K562 (cell line): ENCODE measurements at regions not wholly inside any gene's neighbourhood (a gene's known extent, or its start where the extent isn't known, plus 50 kb on each side); places are given as distances from the start of the nearest gene placed in this dataset.

Experiments used
- ARNT ChIP-seq, 2 experiments: fragments of 450-650 bp; IDR thresholded peaks; 2 replicates each; pipeline ENCODE4 v1.6.1; 2016; ENCODE audit warnings: mild to moderate bottlenecking in 1 of 2
- BHLHE40 ChIP-seq: IDR thresholded peaks from 2 replicates; pipeline ENCODE4 v1.6.1; 2011; ENCODE audit warnings: low read length, improper control_type of control experiment
- CAMTA2 ChIP-seq: fragments of 250-450 bp; sonication (Bioruptor Pico); conservative IDR thresholded peaks from 2 replicates; pipeline ENCODE4 v1.5.1; 2022
- FOS ChIP-seq: IDR thresholded peaks from 3 replicates; pipeline ENCODE4 v1.6.1; 2011; ENCODE audit not compliant: insufficient read length; ENCODE audit errors: extremely low read depth
- IRF2 ChIP-seq: sonication (generic); formaldehyde crosslinking; IDR thresholded peaks from 2 replicates; pipeline ENCODE4 v1.8.1; 2022; ENCODE audit warnings: mild to moderate bottlenecking, missing genetic modification reagents
- NONO ChIP-seq, 2 experiments: fragments of 200-400 bp in 1 of 2; fragments of 450-650 bp in 1 of 2; formaldehyde crosslinking in 1 of 2; IDR thresholded peaks; 2 replicates each; pipeline ENCODE4 v1.6.1; 2017; ENCODE audit warnings: low read depth in 2 of 2, mild to moderate bottlenecking in 2 of 2, moderate library complexity in 2 of 2, low read length in 1 of 2
- TBL1XR1 ChIP-seq, 2 experiments: IDR thresholded peaks; 2 replicates each; pipeline ENCODE4 v1.6.1; 2012; ENCODE audit warnings: improper control_type of control experiment in 2 of 2, low read length in 2 of 2, mild to moderate bottlenecking in 1 of 2
- UBTF ChIP-seq, 2 experiments: IDR thresholded peaks; 2 replicates each; pipeline ENCODE4 v1.6.1; 2012; ENCODE audit warnings: improper control_type of control experiment in 2 of 2, low read depth in 2 of 2, low read length in 2 of 2, borderline replicate concordance in 1 of 2
- YBX1 ChIP-seq: fragments of 450-650 bp; IDR thresholded peaks from 2 replicates; pipeline ENCODE4 v1.7.1; 2016; ENCODE audit warnings: mild to moderate bottlenecking
- ZC3H8 ChIP-seq: fragments of 450-650 bp; IDR thresholded peaks from 2 replicates; pipeline ENCODE4 v1.6.1; 2017
- ZKSCAN8 ChIP-seq: fragments of 200-800 bp; sonication (Bioruptor generic); IDR thresholded peaks from 2 replicates; pipeline ENCODE4 v1.6.1; 2016; ENCODE audit warnings: missing genetic modification characterization, missing compliant biosample characterization
- ZNF695 ChIP-seq: fragments of 450-650 bp; formaldehyde crosslinking; IDR thresholded peaks from 2 replicates; pipeline ENCODE4 v1.4.0; 2020; ENCODE audit warnings: mild to moderate bottlenecking, moderate library complexity
- TF ChIP-seq, protein P1 (sequence below): fragments of 450-650 bp; IDR thresholded peaks from 2 replicates; pipeline ENCODE4 v1.6.1; 2016; ENCODE audit warnings: mild to moderate bottlenecking, moderate library complexity
- TF ChIP-seq, protein P2 (sequence below): fragments of 450-650 bp; formaldehyde crosslinking; IDR thresholded peaks from 2 replicates; pipeline ENCODE4 v1.4.0; 2020; ENCODE audit warnings: mild to moderate bottlenecking, mixed read lengths

- TF ChIP-seq, protein P1, sequence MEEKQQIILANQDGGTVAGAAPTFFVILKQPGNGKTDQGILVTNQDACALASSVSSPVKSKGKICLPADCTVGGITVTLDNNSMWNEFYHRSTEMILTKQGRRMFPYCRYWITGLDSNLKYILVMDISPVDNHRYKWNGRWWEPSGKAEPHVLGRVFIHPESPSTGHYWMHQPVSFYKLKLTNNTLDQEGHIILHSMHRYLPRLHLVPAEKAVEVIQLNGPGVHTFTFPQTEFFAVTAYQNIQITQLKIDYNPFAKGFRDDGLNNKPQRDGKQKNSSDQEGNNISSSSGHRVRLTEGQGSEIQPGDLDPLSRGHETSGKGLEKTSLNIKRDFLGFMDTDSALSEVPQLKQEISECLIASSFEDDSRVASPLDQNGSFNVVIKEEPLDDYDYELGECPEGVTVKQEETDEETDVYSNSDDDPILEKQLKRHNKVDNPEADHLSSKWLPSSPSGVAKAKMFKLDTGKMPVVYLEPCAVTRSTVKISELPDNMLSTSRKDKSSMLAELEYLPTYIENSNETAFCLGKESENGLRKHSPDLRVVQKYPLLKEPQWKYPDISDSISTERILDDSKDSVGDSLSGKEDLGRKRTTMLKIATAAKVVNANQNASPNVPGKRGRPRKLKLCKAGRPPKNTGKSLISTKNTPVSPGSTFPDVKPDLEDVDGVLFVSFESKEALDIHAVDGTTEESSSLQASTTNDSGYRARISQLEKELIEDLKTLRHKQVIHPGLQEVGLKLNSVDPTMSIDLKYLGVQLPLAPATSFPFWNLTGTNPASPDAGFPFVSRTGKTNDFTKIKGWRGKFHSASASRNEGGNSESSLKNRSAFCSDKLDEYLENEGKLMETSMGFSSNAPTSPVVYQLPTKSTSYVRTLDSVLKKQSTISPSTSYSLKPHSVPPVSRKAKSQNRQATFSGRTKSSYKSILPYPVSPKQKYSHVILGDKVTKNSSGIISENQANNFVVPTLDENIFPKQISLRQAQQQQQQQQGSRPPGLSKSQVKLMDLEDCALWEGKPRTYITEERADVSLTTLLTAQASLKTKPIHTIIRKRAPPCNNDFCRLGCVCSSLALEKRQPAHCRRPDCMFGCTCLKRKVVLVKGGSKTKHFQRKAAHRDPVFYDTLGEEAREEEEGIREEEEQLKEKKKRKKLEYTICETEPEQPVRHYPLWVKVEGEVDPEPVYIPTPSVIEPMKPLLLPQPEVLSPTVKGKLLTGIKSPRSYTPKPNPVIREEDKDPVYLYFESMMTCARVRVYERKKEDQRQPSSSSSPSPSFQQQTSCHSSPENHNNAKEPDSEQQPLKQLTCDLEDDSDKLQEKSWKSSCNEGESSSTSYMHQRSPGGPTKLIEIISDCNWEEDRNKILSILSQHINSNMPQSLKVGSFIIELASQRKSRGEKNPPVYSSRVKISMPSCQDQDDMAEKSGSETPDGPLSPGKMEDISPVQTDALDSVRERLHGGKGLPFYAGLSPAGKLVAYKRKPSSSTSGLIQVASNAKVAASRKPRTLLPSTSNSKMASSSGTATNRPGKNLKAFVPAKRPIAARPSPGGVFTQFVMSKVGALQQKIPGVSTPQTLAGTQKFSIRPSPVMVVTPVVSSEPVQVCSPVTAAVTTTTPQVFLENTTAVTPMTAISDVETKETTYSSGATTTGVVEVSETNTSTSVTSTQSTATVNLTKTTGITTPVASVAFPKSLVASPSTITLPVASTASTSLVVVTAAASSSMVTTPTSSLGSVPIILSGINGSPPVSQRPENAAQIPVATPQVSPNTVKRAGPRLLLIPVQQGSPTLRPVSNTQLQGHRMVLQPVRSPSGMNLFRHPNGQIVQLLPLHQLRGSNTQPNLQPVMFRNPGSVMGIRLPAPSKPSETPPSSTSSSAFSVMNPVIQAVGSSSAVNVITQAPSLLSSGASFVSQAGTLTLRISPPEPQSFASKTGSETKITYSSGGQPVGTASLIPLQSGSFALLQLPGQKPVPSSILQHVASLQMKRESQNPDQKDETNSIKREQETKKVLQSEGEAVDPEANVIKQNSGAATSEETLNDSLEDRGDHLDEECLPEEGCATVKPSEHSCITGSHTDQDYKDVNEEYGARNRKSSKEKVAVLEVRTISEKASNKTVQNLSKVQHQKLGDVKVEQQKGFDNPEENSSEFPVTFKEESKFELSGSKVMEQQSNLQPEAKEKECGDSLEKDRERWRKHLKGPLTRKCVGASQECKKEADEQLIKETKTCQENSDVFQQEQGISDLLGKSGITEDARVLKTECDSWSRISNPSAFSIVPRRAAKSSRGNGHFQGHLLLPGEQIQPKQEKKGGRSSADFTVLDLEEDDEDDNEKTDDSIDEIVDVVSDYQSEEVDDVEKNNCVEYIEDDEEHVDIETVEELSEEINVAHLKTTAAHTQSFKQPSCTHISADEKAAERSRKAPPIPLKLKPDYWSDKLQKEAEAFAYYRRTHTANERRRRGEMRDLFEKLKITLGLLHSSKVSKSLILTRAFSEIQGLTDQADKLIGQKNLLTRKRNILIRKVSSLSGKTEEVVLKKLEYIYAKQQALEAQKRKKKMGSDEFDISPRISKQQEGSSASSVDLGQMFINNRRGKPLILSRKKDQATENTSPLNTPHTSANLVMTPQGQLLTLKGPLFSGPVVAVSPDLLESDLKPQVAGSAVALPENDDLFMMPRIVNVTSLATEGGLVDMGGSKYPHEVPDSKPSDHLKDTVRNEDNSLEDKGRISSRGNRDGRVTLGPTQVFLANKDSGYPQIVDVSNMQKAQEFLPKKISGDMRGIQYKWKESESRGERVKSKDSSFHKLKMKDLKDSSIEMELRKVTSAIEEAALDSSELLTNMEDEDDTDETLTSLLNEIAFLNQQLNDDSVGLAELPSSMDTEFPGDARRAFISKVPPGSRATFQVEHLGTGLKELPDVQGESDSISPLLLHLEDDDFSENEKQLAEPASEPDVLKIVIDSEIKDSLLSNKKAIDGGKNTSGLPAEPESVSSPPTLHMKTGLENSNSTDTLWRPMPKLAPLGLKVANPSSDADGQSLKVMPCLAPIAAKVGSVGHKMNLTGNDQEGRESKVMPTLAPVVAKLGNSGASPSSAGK = peak; percentile 78
- TF ChIP-seq UBTF (IDR thresholded peaks at IDR 0.05; ENCODE audit: borderline replicate concordance in 1 of 2, low read depth in 2 of 2, low read length in 2 of 2) (no peak), ZKSCAN8 (CRISPR knock-in tag) (no peak), TBL1XR1 (IDR thresholded peaks at IDR 0.05; ENCODE audit: low read length in 2 of 2) (no peak), ZC3H8 (0 out of 2 replicates have a peak, but pooled peaks have one; percentile 26), ZNF695 (CRISPR knock-in tag) (no peak), IRF2 (CRISPR knock-in tag) (no peak), NONO (IDR thresholded peaks at IDR 0.05; ENCODE audit: low read depth in 2 of 2, low read length in 1 of 2) (no peak), BHLHE40 (0 out of 2 replicates have a peak, but pooled peaks have one; percentile 33), YBX1 (no peak), ARNT (IDR thresholded peaks at IDR 0.05) (0 out of 4 replicates have a peak, but pooled peaks of 1 of the 2 experiments have one; percentile 41), CAMTA2 (CRISPR knock-in tag) (no peak), FOS (no peak)
- TF ChIP-seq, protein P2, sequence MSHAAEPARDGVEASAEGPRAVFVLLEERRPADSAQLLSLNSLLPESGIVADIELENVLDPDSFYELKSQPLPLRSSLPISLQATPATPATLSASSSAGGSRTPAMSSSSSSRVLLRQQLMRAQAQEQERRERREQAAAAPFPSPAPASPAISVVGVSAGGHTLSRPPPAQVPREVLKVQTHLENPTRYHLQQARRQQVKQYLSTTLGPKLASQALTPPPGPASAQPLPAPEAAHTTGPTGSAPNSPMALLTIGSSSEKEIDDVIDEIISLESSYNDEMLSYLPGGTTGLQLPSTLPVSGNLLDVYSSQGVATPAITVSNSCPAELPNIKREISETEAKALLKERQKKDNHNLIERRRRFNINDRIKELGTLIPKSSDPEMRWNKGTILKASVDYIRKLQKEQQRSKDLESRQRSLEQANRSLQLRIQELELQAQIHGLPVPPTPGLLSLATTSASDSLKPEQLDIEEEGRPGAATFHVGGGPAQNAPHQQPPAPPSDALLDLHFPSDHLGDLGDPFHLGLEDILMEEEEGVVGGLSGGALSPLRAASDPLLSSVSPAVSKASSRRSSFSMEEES = peak; percentile 38
These were observed 53.3 kb upstream of the TNFRSF21 start (continued) for GRCh38 chr6:47362857-47363461.
